ENCODE measurements at regions not wholly inside any gene's neighbourhood (a gene's known extent, or its start where the extent isn't known, plus 50 kb on each side); places are given as distances from the start of the nearest gene placed in this dataset.
"Not testable (repeated sequence)": the region's sequence is repeated elsewhere in the genome, so short reads cannot be mapped to it uniquely, and the experiment has no call there.

DNA sequence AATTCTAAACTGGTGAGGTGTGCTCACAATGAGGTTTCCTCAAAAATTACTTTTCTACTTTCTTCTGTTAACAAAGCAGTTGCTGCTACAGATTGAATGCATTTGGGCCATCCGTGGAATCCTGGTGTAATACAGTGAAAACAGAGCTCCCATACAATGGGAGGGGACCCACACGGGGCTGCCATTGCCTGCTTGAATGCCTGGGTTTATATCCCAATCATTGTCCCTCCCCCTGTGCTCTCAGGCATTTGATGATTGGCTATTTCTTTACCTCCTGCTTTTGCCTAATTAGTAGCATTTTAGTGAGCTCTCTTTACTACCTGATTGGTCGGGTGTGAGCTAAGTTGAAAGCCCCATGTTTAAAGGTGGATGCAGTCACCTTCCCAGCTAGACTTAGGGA, 52.9 kb upstream of the CSF1 start:
- 63 to 73% methylated on average over 3 of the region's 3 CpGs for WGBS, 2 donors
- intact Hi-C loops (cut with DNase I): not testable (repeated sequence)

DNA sequence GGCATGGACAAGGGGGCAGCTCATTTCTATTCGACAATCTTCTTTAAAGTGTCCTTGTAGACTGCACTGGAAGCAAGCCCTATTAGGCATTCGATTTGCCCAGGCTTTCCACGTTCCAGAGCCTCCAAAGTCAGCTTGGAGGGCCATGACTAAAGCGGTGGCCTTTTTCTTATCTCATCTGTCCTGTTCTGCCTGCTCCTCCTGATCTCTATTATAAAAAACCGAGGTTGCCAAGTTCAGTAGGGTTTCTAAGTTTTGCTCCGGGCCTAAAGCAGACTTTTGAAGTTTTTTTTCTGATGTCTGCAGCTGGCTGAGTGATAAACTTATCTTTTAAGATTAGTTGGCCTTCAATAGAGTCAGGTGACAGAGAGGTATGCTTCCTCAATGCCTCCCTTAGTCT, 54.7 kb upstream of the CSF1 start:
- H3K4me3 ChIP-seq; ATAC-seq; DNase-seq; H3K9me3 ChIP-seq; H3K36me3 ChIP-seq (replicated peaks in 1 of 2; ENCODE audit: insufficient read depth in 1 of 2, low read depth in 2 of 2); intact Hi-C loops (cut with DNase I); H3K27ac ChIP-seq; H3K27me3 ChIP-seq: not testable (repeated sequence)
- 29 to 38% methylated on average over 6 of the region's 6 CpGs for WGBS, 2 donors
- peaks cover 10% of the 10 kb centered on the region for H3K4me1 ChIP-seq

More for the DNA sequence above, 52.9 kb upstream of the CSF1 start:
- not testable (repeated sequence) for H3K27me3 ChIP-seq; H3K36me3 ChIP-seq (replicated peaks in 1 of 2; ENCODE audit: insufficient read depth in 1 of 2, low read depth in 2 of 2); ATAC-seq; H3K9me3 ChIP-seq; H3K4me3 ChIP-seq; DNase-seq; H3K27ac ChIP-seq
- H3K4me1 ChIP-seq: peaks cover 10% of the 10 kb centered on the region

DNA sequence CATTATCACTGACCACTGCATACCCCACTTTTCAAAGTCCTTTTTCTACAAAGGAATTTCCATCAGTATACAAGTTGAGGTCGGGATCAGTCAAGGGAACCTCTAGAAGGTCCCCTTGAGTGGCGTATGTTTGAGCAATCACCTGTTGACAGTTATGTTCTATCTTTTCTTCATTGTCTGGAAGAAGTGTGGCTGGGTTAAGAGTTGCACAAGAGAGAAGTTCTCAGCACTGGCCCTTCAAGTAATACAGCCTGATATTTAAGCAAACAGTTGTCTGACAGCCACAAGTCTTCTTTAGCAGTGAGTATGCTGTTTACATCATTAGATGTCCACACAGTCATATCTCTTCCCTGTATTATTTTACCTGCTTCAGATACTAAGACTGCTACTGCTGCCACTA, 56.7 kb upstream of the CSF1 start:
- intact Hi-C loops (cut with DNase I); DNase-seq; H3K27me3 ChIP-seq; H3K36me3 ChIP-seq (replicated peaks in 1 of 2; ENCODE audit: insufficient read depth in 1 of 2, low read depth in 2 of 2); H3K9me3 ChIP-seq; ATAC-seq; H3K4me3 ChIP-seq; H3K27ac ChIP-seq: not testable (repeated sequence)
- WGBS, 2 donors: 69 to 77% methylated on average over 2 of the region's 2 CpGs
- peaks cover 10% of the 10 kb centered on the region for H3K4me1 ChIP-seq

DNA sequence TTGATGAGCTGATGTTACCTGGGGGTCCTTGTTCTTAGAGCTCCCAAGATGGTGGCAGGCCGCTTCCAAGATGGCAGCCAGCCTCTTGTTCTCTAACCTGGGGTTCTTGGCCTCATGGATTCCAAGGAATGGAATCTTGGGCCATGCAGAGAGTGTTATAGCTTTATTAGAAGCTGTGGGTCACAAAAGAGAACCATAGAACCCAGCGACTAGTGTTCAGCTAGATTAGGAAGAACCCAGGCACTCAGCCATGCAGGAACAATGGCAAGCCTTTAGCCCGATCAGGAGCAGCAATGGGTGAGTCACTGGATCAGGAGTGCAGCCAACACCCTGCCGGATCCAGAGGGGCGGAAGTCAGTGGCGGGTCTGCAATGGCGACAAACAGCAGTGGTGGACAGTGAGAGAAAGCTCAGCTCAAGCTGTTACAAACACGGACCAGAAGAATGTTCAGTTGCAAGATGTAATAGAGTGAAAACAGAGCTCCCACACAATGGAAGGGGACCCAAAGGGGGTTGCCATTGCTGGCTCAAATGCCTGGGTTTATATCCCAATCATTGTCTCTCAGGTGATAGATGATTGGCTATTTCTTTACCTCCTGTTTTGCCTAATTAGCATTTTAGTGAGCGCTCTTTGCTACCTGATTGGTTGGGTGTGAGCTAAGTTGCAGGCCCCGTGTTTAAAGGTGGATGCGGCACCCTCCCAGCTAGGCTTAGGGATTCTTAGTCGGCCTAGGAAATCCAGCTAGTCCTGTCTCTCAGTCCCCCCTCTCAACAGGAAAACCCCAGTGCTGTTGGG, 58.2 kb upstream of the CSF1 start:
- peaks cover 10% of the 10 kb centered on the region for H3K4me1 ChIP-seq
- intact Hi-C loops (cut with DNase I); H3K9me3 ChIP-seq; H3K36me3 ChIP-seq (replicated peaks in 1 of 2; ENCODE audit: insufficient read depth in 1 of 2, low read depth in 2 of 2); H3K27ac ChIP-seq; H3K27me3 ChIP-seq; H3K4me3 ChIP-seq: not testable (repeated sequence)
- 80 to 87% methylated on average over 12 of the region's 12 CpGs for WGBS, 2 donors
- ATAC-seq: peak; percentile 33
- DNase-seq: peak; percentile 16 to 31 (median 22)

DNA sequence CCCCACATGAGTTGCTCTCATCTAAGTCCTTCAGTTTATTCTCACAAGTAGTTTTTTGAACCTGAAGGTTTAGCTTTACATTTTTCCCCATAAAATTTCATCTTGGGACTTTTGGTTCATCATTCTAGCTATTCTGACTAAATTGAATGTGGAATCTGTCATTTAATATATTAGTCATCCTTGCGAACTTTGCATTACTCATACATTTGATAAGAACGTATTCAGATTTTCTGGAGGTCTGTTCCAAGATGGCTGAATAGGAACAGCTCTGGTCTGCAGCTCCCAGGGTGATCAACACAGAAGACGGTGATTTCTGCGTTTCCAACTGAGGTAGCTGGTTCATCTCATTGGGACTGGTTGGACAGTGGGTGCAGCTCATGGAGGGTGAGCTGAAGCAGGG, 59.8 kb upstream of the CSF1 start:
- 85 to 88% methylated on average over 4 of the region's 4 CpGs for WGBS, 2 donors
- Histone ChIP-seq H3K27me3 (no peaks in the 10 kb centered on the region), H3K4me1 (peaks cover 5% of the 10 kb centered on the region), H3K4me3 (no peak overlapping the region), H3K27ac (no peak overlapping the region), H3K36me3 (replicated peaks in 1 of 2; ENCODE audit: insufficient read depth in 1 of 2, low read depth in 2 of 2) (no peaks in the 10 kb centered on the region), H3K9me3 (no peaks in the 10 kb centered on the region)
- intact Hi-C loops (cut with DNase I): no loop called here
- ATAC-seq (no peak), DNase-seq (no peak)
- TF ChIP-seq POLR2A (IDR thresholded peaks at IDR 0.05): no peak
- TF ChIP-seq, protein P1, sequence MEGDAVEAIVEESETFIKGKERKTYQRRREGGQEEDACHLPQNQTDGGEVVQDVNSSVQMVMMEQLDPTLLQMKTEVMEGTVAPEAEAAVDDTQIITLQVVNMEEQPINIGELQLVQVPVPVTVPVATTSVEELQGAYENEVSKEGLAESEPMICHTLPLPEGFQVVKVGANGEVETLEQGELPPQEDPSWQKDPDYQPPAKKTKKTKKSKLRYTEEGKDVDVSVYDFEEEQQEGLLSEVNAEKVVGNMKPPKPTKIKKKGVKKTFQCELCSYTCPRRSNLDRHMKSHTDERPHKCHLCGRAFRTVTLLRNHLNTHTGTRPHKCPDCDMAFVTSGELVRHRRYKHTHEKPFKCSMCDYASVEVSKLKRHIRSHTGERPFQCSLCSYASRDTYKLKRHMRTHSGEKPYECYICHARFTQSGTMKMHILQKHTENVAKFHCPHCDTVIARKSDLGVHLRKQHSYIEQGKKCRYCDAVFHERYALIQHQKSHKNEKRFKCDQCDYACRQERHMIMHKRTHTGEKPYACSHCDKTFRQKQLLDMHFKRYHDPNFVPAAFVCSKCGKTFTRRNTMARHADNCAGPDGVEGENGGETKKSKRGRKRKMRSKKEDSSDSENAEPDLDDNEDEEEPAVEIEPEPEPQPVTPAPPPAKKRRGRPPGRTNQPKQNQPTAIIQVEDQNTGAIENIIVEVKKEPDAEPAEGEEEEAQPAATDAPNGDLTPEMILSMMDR (IDR thresholded peaks at IDR 0.05): no peak

DNA sequence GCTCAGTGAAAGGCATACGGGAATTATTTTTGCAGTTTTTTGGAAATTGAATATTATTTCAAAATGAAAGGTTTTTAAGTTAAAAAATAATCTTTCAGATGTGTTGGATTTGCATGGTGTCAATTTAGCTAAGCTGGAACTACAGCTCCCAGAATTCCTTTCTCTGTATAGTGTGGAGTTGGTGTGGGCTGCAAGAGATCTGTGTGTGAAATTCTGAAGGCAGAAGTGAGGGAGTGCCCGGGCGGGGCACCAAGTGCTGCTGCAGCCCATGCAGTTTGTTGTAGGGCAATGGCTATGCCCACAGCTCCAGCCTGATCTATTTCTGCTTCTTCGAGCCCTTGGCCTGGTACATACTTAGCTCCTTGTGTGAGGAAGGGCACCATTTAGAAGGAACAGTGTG, 60.5 kb upstream of the CSF1 start:
- Histone ChIP-seq H3K4me1 (no peaks in the 10 kb centered on the region), H3K27me3 (no peaks in the 10 kb centered on the region), H3K36me3 (replicated peaks in 1 of 2; ENCODE audit: insufficient read depth in 1 of 2, low read depth in 2 of 2) (no peaks in the 10 kb centered on the region), H3K9me3 (no peaks in the 10 kb centered on the region), H3K27ac (no peak overlapping the region), H3K4me3 (no peak overlapping the region)
- WGBS, 2 donors: 90 to 95% methylated on average over 4 of the region's 4 CpGs
- ATAC-seq (no peak), DNase-seq (no peak)
- TF ChIP-seq, protein P1 (IDR thresholded peaks at IDR 0.05): no peak
- no peak for TF ChIP-seq POLR2A (IDR thresholded peaks at IDR 0.05)
- intact Hi-C loops (cut with DNase I): no loop called here

DNA sequence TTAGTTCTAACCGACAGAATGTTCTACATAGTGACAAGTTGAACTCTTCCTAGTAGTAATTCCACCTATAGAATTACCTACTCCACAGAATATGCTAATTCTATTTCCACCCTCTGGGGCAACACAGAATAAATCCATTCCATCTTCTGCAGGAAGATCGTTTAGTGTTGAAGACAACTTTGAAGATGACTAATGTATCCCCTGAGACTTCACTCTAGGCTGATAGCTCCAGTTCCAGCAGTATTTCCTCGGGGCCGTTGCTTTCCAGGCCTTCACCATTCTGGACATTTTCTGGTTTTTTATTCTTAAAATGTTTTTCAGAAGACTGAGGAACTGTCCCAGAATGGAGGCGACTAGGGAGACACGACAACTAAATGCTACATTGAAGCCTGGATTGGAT, 61.0 kb upstream of the CSF1 start:
- Histone ChIP-seq H3K27me3 (no peaks in the 10 kb centered on the region), H3K9me3 (no peaks in the 10 kb centered on the region), H3K4me3 (no peak overlapping the region), H3K36me3 (replicated peaks in 1 of 2; ENCODE audit: insufficient read depth in 1 of 2, low read depth in 2 of 2) (no peaks in the 10 kb centered on the region), H3K27ac (no peak overlapping the region), H3K4me1 (no peaks in the 10 kb centered on the region)
- WGBS, 2 donors: 76 to 89% methylated on average over 6 of the region's 6 CpGs
- intact Hi-C loops (cut with DNase I): no loop called here
- DNase-seq (no peak), ATAC-seq (no peak)
- TF ChIP-seq, protein P1 (IDR thresholded peaks at IDR 0.05): no peak
- no peak for TF ChIP-seq POLR2A (IDR thresholded peaks at IDR 0.05)
